TTC549 (cell line): ENCODE measurements at regions not wholly inside any gene's neighbourhood (a gene's known extent, or its start where the extent isn't known, plus 50 kb on each side); places are given as distances from the start of the nearest gene placed in this dataset.

ENCODE experiments used
- FAIRE-seq: peaks from 2 replicates; lab custom pipeline; 2012; peaks lifted over from hg19 to GRCh38; lab: Jason Lieb, UNC

DNA sequence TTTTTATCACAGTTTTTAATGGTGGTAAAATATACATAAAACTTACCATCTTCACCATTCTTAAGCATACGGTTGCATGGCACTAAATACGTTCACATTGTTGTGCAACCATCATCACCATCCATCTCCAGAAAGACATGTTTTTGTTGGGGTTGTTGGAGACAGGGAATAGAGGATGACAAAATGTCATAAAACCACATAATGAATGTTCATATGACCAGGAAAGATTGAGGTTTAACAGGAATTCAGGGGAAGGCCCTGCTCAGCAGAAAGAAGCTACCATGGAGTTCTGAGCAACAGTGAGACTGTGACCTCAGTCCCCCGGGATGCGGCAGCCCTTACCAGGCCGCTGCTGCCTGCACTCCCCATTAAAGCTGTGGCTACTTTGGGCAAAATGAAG is 63.9 kb upstream of the TRIM2 start:
- no peak for FAIRE-seq

GRCh38 chr4:153141238-153141637 is 63.0 kb upstream of the TRIM2 start:
- no peak for FAIRE-seq

- FAIRE-seq, result peak; percentile 84
Observed at GRCh38 chr4:153142700-153143438, 61.4 kb upstream of the TRIM2 start.

- no peak for FAIRE-seq
Observed at GRCh38 chr4:153143527-153144348, 60.5 kb upstream of the TRIM2 start.

DNA sequence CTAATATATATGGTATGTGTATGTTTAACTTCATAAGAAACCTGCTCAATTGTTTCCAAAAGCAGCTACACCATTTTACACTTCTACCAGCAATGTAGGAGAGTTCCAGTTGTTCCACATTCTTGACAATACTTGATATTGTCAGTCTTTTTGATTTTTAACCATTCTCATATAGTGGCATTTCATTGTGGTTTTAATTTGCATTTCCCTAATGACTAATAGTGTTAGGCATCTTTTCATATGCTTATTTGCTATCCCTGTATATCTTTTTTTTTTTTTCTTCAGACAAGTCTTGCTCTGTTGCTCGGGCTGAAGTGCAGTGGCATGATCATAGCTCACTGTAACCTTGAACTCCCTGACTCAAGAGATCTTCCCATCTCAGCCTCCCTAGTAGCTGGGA is 58.2 kb upstream of the TRIM2 start:
- FAIRE-seq, result no peak

GRCh38 chr4:153146961-153147360 is 57.3 kb upstream of the TRIM2 start:
- no peak for FAIRE-seq

DNA sequence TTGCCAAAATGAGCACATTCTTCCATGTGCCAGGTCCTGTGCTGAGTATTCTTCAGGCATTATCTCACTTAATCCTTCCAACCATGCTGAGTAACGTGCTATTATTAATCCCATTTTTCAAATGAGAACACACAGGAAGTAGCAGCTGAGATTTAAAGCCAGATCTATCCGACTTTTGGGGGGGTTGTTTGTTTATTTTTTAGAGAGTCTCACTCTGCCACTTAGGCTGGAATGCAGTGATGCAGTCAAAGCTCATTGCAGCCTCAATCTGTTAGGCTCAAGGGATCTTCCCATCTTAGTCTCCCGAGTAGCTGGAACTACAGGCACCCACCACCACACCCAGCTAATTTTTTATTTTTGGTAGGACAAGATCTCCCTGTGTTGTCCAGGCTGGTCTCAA is 55.5 kb upstream of the TRIM2 start:
- FAIRE-seq, result no peak

- no peak for FAIRE-seq
Observed at GRCh38 chr4:153151535-153152455, 52.4 kb upstream of the TRIM2 start.

DNA sequence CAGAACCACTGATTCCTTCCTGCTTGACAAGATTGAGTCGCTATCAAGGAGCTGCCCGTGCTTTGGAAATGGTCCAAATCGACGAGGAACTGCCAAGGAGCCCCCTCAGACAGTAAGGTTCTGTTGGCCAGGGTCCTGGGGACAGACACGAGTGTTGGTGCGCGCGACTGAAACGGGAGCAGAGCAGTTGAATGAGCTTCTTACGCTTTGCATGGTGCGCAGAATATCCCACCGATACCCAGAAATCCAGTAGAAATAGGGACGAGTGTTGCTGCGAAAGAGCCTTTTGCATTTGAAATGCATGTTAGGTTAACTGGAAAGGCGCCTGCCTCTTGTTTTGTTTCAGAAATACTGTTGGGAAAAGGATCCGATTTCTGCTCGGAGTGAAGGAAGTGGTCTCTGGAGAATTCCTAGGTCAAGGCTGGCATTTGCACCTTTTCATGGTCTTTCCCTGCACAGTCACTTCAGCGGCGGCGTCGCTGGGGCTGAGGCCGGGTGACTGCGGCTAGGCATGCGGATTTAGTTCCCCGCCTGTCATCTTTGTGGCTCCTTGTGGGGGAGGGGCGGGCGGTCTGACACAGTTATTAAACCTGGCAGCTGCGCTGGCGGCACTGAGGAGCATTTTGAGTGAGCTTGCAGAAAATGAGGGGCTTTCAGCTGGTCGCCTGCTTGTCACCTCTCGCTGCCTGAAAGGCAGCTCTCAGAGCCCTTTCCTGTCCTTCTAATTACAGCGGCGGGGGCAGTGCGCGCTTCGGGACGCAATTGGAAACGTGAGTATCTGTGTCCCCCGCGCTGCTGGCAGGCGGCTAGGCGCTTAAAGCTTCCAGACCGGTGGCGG is 51.5 kb upstream of the TRIM2 start:
- no peak for FAIRE-seq

DNA sequence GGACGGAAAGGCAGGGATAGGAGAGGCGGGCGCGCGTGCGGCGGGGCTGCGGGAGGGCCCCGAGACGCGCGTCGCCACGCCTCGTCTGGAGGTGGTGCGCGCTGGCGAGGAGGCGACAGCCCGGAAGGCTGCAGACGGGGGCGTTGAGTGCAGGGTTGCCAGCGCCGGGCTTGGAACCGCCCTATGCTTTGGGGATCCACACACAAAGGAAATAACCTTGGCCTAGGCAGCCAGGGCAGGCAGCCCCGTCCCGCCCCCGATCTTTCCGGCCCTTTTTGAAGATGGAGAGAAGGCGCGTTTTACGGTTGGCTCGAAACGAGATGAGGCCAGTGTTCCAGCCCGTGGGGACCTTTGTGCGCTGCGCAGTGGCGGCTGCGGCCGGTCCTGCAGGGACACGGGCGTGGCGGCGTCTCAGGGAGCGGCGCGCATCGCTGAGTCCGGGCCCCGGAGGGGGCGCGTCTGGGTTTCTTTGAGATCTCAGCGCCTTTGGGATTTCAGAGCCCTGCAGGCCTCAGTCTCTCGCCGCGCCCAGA is 50.8 kb upstream of the TRIM2 start:
- no peak for FAIRE-seq

GRCh38 chr4:153154007-153154975 is 50.0 kb upstream of the TRIM2 start:
- no peak for FAIRE-seq
